Lower lobe of right lung (tissue), 2 donors: ENCODE measurements at regions not wholly inside any gene's neighbourhood (a gene's known extent, or its start where the extent isn't known, plus 50 kb on each side); places are given as distances from the start of the nearest gene placed in this dataset.

Source experiments
- ATAC-seq, 2 donors: fragments of 200-7000 bp; cut with Tn5 transposase; one replicate each; pipeline ENCODE4 v1.9.1; 2020 to 2022; ENCODE audit warnings: mild to moderate bottlenecking in 2 of 2, moderate library complexity in 2 of 2
- DNase-seq: peaks from one replicate; pipeline ENCODE4 v3.0.0-alpha.2; 2020
- H3K27ac ChIP-seq: fragments of 200-600 bp; one replicate; pipeline ENCODE4 v1.8.0; 2022
- H3K27me3 ChIP-seq: fragments of 200-600 bp; one replicate; pipeline ENCODE4 v1.8.0; 2022; ENCODE audit warnings: low read depth
- H3K36me3 ChIP-seq: fragments of 200-600 bp; one replicate; pipeline ENCODE4 v1.8.0; 2022; ENCODE audit warnings: mild to moderate bottlenecking
- H3K4me1 ChIP-seq: fragments of 200-600 bp; one replicate; pipeline ENCODE4 v1.8.0; 2022
- H3K4me3 ChIP-seq: fragments of 200-600 bp; one replicate; pipeline ENCODE4 v1.8.0; 2022; ENCODE audit warnings: mild to moderate bottlenecking
- H3K9me3 ChIP-seq: fragments of 200-600 bp; one replicate; pipeline ENCODE4 v1.8.0; 2022
- CTCF ChIP-seq: fragments of 200-600 bp; IDR thresholded peaks from one replicate; pipeline ENCODE4 v1.8.0; 2022; ENCODE audit warnings: antibody characterized with exemption, mild to moderate bottlenecking
- intact Hi-C: fragments of 100-400 bp; cut with DNase I; formaldehyde crosslinking; loops from one replicate; pipeline ENCODE4 v1.11.0; 2022
- donor health status: DM: no; HTN: yes; CAD: no; lungs with severe emphysema.

GRCh38 chr1:80113168-80114038, 1106.9 kb upstream of the ADGRL4 start:
- peaks cover 15% of the 10 kb centered on the region for H3K9me3 ChIP-seq
- no peak overlapping the region for H3K27ac ChIP-seq
- no peak for TF ChIP-seq CTCF
- intact Hi-C loops = no loop called here
- ATAC-seq = no peak
- no peaks in the 10 kb centered on the region for H3K27me3 ChIP-seq
- H3K4me1 ChIP-seq = no peaks in the 10 kb centered on the region
- no peaks in the 10 kb centered on the region for H3K36me3 ChIP-seq
- no peak overlapping the region for H3K4me3 ChIP-seq
- DNase-seq = no peak

- no peak overlapping the region for H3K4me3 ChIP-seq
- intact Hi-C loops = no loop called here
- TF ChIP-seq CTCF = no peak
- ATAC-seq (no peak), DNase-seq (no peak)
- H3K36me3 ChIP-seq = no peaks in the 10 kb centered on the region
- H3K27me3 ChIP-seq = no peaks in the 10 kb centered on the region
- H3K4me1 ChIP-seq = no peaks in the 10 kb centered on the region
- no peak overlapping the region for H3K27ac ChIP-seq
- H3K9me3 ChIP-seq = no peaks in the 10 kb centered on the region
Measured at GRCh38 chr1:80101159-80101558, 1094.6 kb upstream of the ADGRL4 start.

GRCh38 chr1:80099713-80100112, 1093.2 kb upstream of the ADGRL4 start:
- no peaks in the 10 kb centered on the region for H3K9me3 ChIP-seq
- no peaks in the 10 kb centered on the region for H3K27me3 ChIP-seq
- no peak overlapping the region for H3K27ac ChIP-seq
- no peak for TF ChIP-seq CTCF
- ATAC-seq (no peak), DNase-seq (no peak)
- intact Hi-C loops = no loop called here
- H3K4me3 ChIP-seq = no peak overlapping the region
- no peaks in the 10 kb centered on the region for H3K4me1 ChIP-seq
- H3K36me3 ChIP-seq = no peaks in the 10 kb centered on the region

- Histone ChIP-seq H3K9me3 (peaks cover 3% of the 10 kb centered on the region), H3K36me3 (no peaks in the 10 kb centered on the region), H3K27me3 (no peaks in the 10 kb centered on the region), H3K4me1 (no peaks in the 10 kb centered on the region), H3K27ac (no peak overlapping the region), H3K4me3 (no peak overlapping the region)
- no peak for ATAC-seq
- no peak for DNase-seq
- no peak for TF ChIP-seq CTCF
- intact Hi-C loops = no loop called here
Measured at GRCh38 chr1:80085067-80085466, 1078.5 kb upstream of the ADGRL4 start.

GRCh38 chr1:80083892-80084291, 1077.4 kb upstream of the ADGRL4 start:
- intact Hi-C loops = no loop called here
- Histone ChIP-seq H3K9me3 (no peaks in the 10 kb centered on the region), H3K27me3 (no peaks in the 10 kb centered on the region), H3K36me3 (no peaks in the 10 kb centered on the region), H3K27ac (no peak overlapping the region), H3K4me1 (no peaks in the 10 kb centered on the region), H3K4me3 (no peak overlapping the region)
- no peak for TF ChIP-seq CTCF
- ATAC-seq = no peak
- no peak for DNase-seq
